Left kidney (tissue), 1 donor: ENCODE measurements at regions not wholly inside any gene's neighbourhood (a gene's known extent, or its start where the extent isn't known, plus 50 kb on each side); places are given as distances from the start of the nearest gene placed in this dataset.
"Not testable (repeated sequence)": the region's sequence is repeated elsewhere in the genome, so short reads cannot be mapped to it uniquely, and the experiment has no call there.

ENCODE experiments used
- DNase-seq: peaks from one replicate; pipeline ENCODE4 v3.0.0-alpha.2; 2013

- no peak for DNase-seq
Observed at GRCh38 chr3:96330795-96331194, 483.6 kb upstream of the EPHA6 start.

GRCh38 chr3:96331341-96331740, 483.1 kb upstream of the EPHA6 start:
- no peak for DNase-seq

GRCh38 chr3:96334779-96335178, 479.6 kb upstream of the EPHA6 start:
- DNase-seq, result no peak

GRCh38 chr3:96347289-96347688, 467.1 kb upstream of the EPHA6 start:
- no peak for DNase-seq

- DNase-seq, result not testable (repeated sequence)
Observed at GRCh38 chr3:96351598-96351997, 462.8 kb upstream of the EPHA6 start.

GRCh38 chr3:96354106-96354505, 460.3 kb upstream of the EPHA6 start:
- no peak for DNase-seq

GRCh38 chr3:96354742-96355141, 459.7 kb upstream of the EPHA6 start:
- DNase-seq, result no peak

- DNase-seq, result no peak
Observed at GRCh38 chr3:96361241-96361640, 453.2 kb upstream of the EPHA6 start.

GRCh38 chr3:96370637-96371036, 443.8 kb upstream of the EPHA6 start:
- DNase-seq, result no peak

GRCh38 chr3:96410006-96410730, 404.2 kb upstream of the EPHA6 start:
- DNase-seq, result no peak

GRCh38 chr3:96416549-96417255, 397.7 kb upstream of the EPHA6 start:
- no peak for DNase-seq

GRCh38 chr3:96428097-96428496, 386.3 kb upstream of the EPHA6 start:
- no peak for DNase-seq

GRCh38 chr3:96430079-96430478, 384.3 kb upstream of the EPHA6 start:
- DNase-seq, result no peak

GRCh38 chr3:96434651-96435050, 379.7 kb upstream of the EPHA6 start:
- DNase-seq, result no peak

- no peak for DNase-seq
Observed at GRCh38 chr3:96449346-96449745, 365.0 kb upstream of the EPHA6 start.

- DNase-seq, result no peak
Observed at GRCh38 chr3:96449803-96450202, 364.6 kb upstream of the EPHA6 start.

- DNase-seq, result no peak
Observed at GRCh38 chr3:96450699-96451098, 363.7 kb upstream of the EPHA6 start.

- DNase-seq, result no peak
Observed at GRCh38 chr3:96465521-96465920, 348.9 kb upstream of the EPHA6 start.

- no peak for DNase-seq
Observed at GRCh38 chr3:96466441-96466840, 348.0 kb upstream of the EPHA6 start.

- DNase-seq, result no peak
Observed at GRCh38 chr3:96467639-96468038, 346.8 kb upstream of the EPHA6 start.

GRCh38 chr3:96478496-96478895, 335.9 kb upstream of the EPHA6 start:
- DNase-seq, result no peak

- no peak for DNase-seq
Observed at GRCh38 chr3:96480881-96481280, 333.5 kb upstream of the EPHA6 start.

- not testable (repeated sequence) for DNase-seq
Observed at GRCh38 chr3:96483191-96483590, 331.2 kb upstream of the EPHA6 start.

GRCh38 chr3:96483781-96484180, 330.6 kb upstream of the EPHA6 start:
- no peak for DNase-seq
